Adrenal gland (tissue), 5 donors: ENCODE measurements at regions not wholly inside any gene's neighbourhood (a gene's known extent, or its start where the extent isn't known, plus 50 kb on each side); places are given as distances from the start of the nearest gene placed in this dataset.

ENCODE experiments used
- POLR2A ChIP-seq, 2 donors: fragments of 450-650 bp; IDR thresholded peaks; one replicate each; pipeline ENCODE4 v1.6.1; 2017; ENCODE audit warnings: antibody characterized with exemption in 2 of 2, mild to moderate bottlenecking in 2 of 2, moderate library complexity in 1 of 2
- TF ChIP-seq, protein P1 (sequence below), 6 experiments: fragments of 450-650 bp in 4 of 6; fragments of 200-600 bp in 2 of 6; sonication (generic) in 1 of 6; IDR thresholded peaks; 1 replicate in 5 of 6; 2 replicates in 1 of 6; pipeline versions ENCODE4 v1.5.1 to v1.8.0; 2016 to 2021; ENCODE audit warnings: antibody characterized with exemption in 6 of 6, mild to moderate bottlenecking in 2 of 6, moderate library complexity in 1 of 6
- donor health status: DM: no; HTN: no; CAD: no.

DNA sequence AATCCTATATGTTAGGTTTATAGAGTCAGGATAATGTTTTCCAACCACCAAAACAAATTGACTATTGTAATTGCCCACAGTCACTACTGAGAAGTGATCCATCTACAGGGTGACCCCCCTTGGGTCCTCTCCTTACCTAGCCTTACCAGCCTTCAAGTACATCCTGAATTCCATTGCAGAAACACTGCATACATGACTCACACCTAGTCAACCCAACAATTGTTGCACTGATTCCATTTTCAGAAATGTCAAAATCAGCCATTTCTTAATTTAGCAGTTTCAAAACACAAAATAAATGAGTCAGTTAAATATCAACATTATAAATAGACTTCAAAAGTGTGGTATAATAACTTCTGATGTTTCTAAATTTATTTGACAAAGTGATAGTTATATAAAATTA is 106.3 kb upstream of the TNIP3 start:
- TF ChIP-seq, protein P1, sequence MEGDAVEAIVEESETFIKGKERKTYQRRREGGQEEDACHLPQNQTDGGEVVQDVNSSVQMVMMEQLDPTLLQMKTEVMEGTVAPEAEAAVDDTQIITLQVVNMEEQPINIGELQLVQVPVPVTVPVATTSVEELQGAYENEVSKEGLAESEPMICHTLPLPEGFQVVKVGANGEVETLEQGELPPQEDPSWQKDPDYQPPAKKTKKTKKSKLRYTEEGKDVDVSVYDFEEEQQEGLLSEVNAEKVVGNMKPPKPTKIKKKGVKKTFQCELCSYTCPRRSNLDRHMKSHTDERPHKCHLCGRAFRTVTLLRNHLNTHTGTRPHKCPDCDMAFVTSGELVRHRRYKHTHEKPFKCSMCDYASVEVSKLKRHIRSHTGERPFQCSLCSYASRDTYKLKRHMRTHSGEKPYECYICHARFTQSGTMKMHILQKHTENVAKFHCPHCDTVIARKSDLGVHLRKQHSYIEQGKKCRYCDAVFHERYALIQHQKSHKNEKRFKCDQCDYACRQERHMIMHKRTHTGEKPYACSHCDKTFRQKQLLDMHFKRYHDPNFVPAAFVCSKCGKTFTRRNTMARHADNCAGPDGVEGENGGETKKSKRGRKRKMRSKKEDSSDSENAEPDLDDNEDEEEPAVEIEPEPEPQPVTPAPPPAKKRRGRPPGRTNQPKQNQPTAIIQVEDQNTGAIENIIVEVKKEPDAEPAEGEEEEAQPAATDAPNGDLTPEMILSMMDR (IDR thresholded peaks at IDR 0.05), result no peak
- no peak for TF ChIP-seq POLR2A (IDR thresholded peaks at IDR 0.05)
